ENCODE measurements at regions not wholly inside any gene's neighbourhood (a gene's known extent, or its start where the extent isn't known, plus 50 kb on each side); places are given as distances from the start of the nearest gene placed in this dataset.

GRCh38 chr14:55921511-55921910 lies 196.7 kb upstream of the PELI2 start:
- DNase-seq (no peak), ATAC-seq (ENCODE audit: low read depth) (no peak)
- Histone ChIP-seq H3K9me3 (ENCODE audit: control extremely low read depth in 1 of 3, control insufficient read depth in 2 of 3, insufficient read depth in 1 of 3, low read length in 2 of 3) (no peaks in the 10 kb centered on the region), H3K27ac (ENCODE audit: low read length in 2 of 2) (no peak overlapping the region), H3K27me3 (replicated peaks in 1 of 4; ENCODE audit: control extremely low read depth in 1 of 4, control insufficient read depth in 3 of 4, insufficient read depth in 4 of 4, low read length in 3 of 4) (peaks cover 0 to 3% (median 0%) of the 10 kb centered on the region in 4 experiments), H3K36me3 (replicated peaks in 1 of 2; ENCODE audit: control extremely low read depth in 1 of 2, control insufficient read depth in 1 of 2, extremely low read depth in 1 of 2, insufficient read depth in 2 of 2, low read length in 1 of 2) (no peaks in the 10 kb centered on the region), H3K9ac (ENCODE audit: low read length) (no peak overlapping the region), H3K4me1 (ENCODE audit: control insufficient read depth in 2 of 2, insufficient read depth in 2 of 2, low read length in 2 of 2) (no peaks in the 10 kb centered on the region), H2AFZ (ENCODE audit: insufficient read depth, low read depth, low read length, poor library complexity, severe bottlenecking) (no peak overlapping the region), H3K79me2 (ENCODE audit: control insufficient read depth, insufficient read depth, low read length) (no peaks in the 10 kb centered on the region), H3K4me2 (replicated peaks; ENCODE audit: low read depth, low read length, poor library complexity, severe bottlenecking) (no peak overlapping the region), H4K20me1 (ENCODE audit: control insufficient read depth, insufficient read depth, low read length, poor library complexity, severe bottlenecking) (no peaks in the 10 kb centered on the region), H3K4me3 (ENCODE audit: control extremely low read depth in 1 of 5, extremely low read depth in 1 of 5, insufficient read depth in 1 of 5, low read depth in 2 of 5, low read length in 4 of 5) (no peak overlapping the region)
- ChIA-PET POLR2A (no interaction called here), CTCF (no interaction called here)
- TF ChIP-seq CTCF (IDR thresholded peaks at IDR 0.05) (no peak), EZH2 (IDR thresholded peaks at IDR 0.05; ENCODE audit: borderline replicate concordance, insufficient read depth, low read depth, low read length, poor library complexity, severe bottlenecking) (no peak)
- Mint-ChIP-seq H3K4me3 (no peak overlapping the region), H3K9me3 (ENCODE audit: insufficient read depth) (peaks cover 2% of the 10 kb centered on the region), H3K27me3 (peaks cover 9% of the 10 kb centered on the region), H3K27ac (no peak overlapping the region), H3K4me1 (no peaks in the 10 kb centered on the region)
- intact Hi-C loops (cut with micrococcal nuclease): no loop called here
- WGBS (ENCODE audit: insufficient coverage): no CpG with 5 or more reads among the region's 1 CpG

- intact Hi-C loops (cut with micrococcal nuclease): no loop called here
- Mint-ChIP-seq H3K4me3 (no peak overlapping the region), H3K27ac (no peak overlapping the region), H3K27me3 (no peaks in the 10 kb centered on the region), H3K4me1 (no peaks in the 10 kb centered on the region), H3K9me3 (ENCODE audit: insufficient read depth) (no peaks in the 10 kb centered on the region)
- no peak overlapping the region for H3K4me3 ChIP-seq (ENCODE audit: control extremely low read depth in 1 of 5, extremely low read depth in 1 of 5, insufficient read depth in 1 of 5, low read depth in 2 of 5, low read length in 4 of 5)
- TF ChIP-seq EZH2 (IDR thresholded peaks at IDR 0.05; ENCODE audit: borderline replicate concordance, insufficient read depth, low read depth, low read length, poor library complexity, severe bottlenecking) (no peak), CTCF (IDR thresholded peaks at IDR 0.05) (no peak)
- H3K4me1 ChIP-seq (ENCODE audit: control insufficient read depth in 2 of 2, insufficient read depth in 2 of 2, low read length in 2 of 2): no peaks in the 10 kb centered on the region
- H3K36me3 ChIP-seq (replicated peaks in 1 of 2; ENCODE audit: control extremely low read depth in 1 of 2, control insufficient read depth in 1 of 2, extremely low read depth in 1 of 2, insufficient read depth in 2 of 2, low read length in 1 of 2): no peaks in the 10 kb centered on the region
- H3K4me2 ChIP-seq (replicated peaks; ENCODE audit: low read depth, low read length, poor library complexity, severe bottlenecking): no peak overlapping the region
- no peak overlapping the region for H2AFZ ChIP-seq (ENCODE audit: insufficient read depth, low read depth, low read length, poor library complexity, severe bottlenecking)
- ChIA-PET CTCF (no interaction called here), POLR2A (no interaction called here)
- H4K20me1 ChIP-seq (ENCODE audit: control insufficient read depth, insufficient read depth, low read length, poor library complexity, severe bottlenecking): no peaks in the 10 kb centered on the region
- no peak for ATAC-seq (ENCODE audit: low read depth)
- H3K9me3 ChIP-seq (ENCODE audit: control extremely low read depth in 1 of 3, control insufficient read depth in 2 of 3, insufficient read depth in 1 of 3, low read length in 2 of 3): no peaks in the 10 kb centered on the region
- no peaks in the 10 kb centered on the region for H3K27me3 ChIP-seq (replicated peaks in 1 of 4; ENCODE audit: control extremely low read depth in 1 of 4, control insufficient read depth in 3 of 4, insufficient read depth in 4 of 4, low read length in 3 of 4)
- H3K27ac ChIP-seq (ENCODE audit: low read length in 2 of 2): no peak overlapping the region
- H3K79me2 ChIP-seq (ENCODE audit: control insufficient read depth, insufficient read depth, low read length): no peaks in the 10 kb centered on the region
- H3K9ac ChIP-seq (ENCODE audit: low read length): no peak overlapping the region
- WGBS (ENCODE audit: insufficient coverage): 100% methylated on average over 5 of the region's 6 CpGs
- DNase-seq: no peak
These were observed 192.2 kb upstream of the PELI2 start for GRCh38 chr14:55926007-55926406.

Data from B cell (primary cell).